ENCODE measurements at regions not wholly inside any gene's neighbourhood (a gene's known extent, or its start where the extent isn't known, plus 50 kb on each side); places are given as distances from the start of the nearest gene placed in this dataset.

GRCh38 chr2:203645831-203646230 is 60.6 kb upstream of the CD28 start:
- H3K4me1 Mint-ChIP-seq (ENCODE audit: low read depth) = peaks cover 6% of the 10 kb centered on the region
- H3K4me3 Mint-ChIP-seq = no peak overlapping the region
- no peak for DNase-seq
- ATAC-seq = no peak
- H3K9me3 Mint-ChIP-seq = no peaks in the 10 kb centered on the region
- no peaks in the 10 kb centered on the region for H3K27me3 Mint-ChIP-seq (ENCODE audit: low read depth)
- no peaks in the 10 kb centered on the region for H3K36me3 Mint-ChIP-seq (ENCODE audit: insufficient read depth)

- H3K4me1 Mint-ChIP-seq (ENCODE audit: low read depth) = peaks cover 2% of the 10 kb centered on the region
- H3K36me3 Mint-ChIP-seq (ENCODE audit: insufficient read depth) = no peaks in the 10 kb centered on the region
- ATAC-seq = no peak
- H3K4me3 Mint-ChIP-seq = no peak overlapping the region
- DNase-seq = no peak
- H3K27me3 Mint-ChIP-seq (ENCODE audit: low read depth) = no peaks in the 10 kb centered on the region
- no peaks in the 10 kb centered on the region for H3K9me3 Mint-ChIP-seq
Observed at GRCh38 chr2:203646266-203646864, 60.1 kb upstream of the CD28 start.

GRCh38 chr2:203646961-203647360 is 59.5 kb upstream of the CD28 start:
- Mint-ChIP-seq H3K4me1 (ENCODE audit: low read depth) (peaks cover 2% of the 10 kb centered on the region), H3K27me3 (ENCODE audit: low read depth) (no peaks in the 10 kb centered on the region), H3K4me3 (no peak overlapping the region), H3K9me3 (no peaks in the 10 kb centered on the region), H3K36me3 (ENCODE audit: insufficient read depth) (no peaks in the 10 kb centered on the region)
- no peak for ATAC-seq
- no peak for DNase-seq

- H3K27me3 Mint-ChIP-seq (ENCODE audit: low read depth) = no peaks in the 10 kb centered on the region
- H3K9me3 Mint-ChIP-seq = no peaks in the 10 kb centered on the region
- no peak overlapping the region for H3K4me3 Mint-ChIP-seq
- DNase-seq (no peak), ATAC-seq (no peak)
- no peaks in the 10 kb centered on the region for H3K36me3 Mint-ChIP-seq (ENCODE audit: insufficient read depth)
- H3K4me1 Mint-ChIP-seq (ENCODE audit: low read depth) = peaks cover 2% of the 10 kb centered on the region
Observed at GRCh38 chr2:203647579-203647978, 58.9 kb upstream of the CD28 start.

DNA sequence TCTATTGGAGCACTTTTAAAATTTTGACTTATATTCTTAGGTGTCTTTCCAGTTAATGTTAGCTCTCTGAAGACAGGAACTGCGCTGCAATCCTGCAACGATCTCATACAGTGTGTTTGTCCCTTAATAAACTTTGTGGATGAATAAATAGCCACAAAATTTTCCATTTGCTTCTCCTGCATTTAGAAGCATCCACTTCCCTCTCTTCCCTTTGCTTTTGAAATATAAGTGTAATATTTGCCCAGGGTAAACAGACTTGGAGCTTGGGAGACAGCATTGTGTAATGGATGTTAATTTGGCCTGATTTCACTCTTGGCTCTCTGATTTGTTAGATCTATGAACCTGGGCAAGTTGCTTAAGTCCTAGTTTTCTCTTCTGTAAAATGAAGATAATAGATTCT is 58.2 kb upstream of the CD28 start:
- Mint-ChIP-seq H3K36me3 (ENCODE audit: insufficient read depth) (no peaks in the 10 kb centered on the region), H3K4me3 (no peak overlapping the region), H3K27me3 (ENCODE audit: low read depth) (no peaks in the 10 kb centered on the region), H3K9me3 (no peaks in the 10 kb centered on the region), H3K4me1 (ENCODE audit: low read depth) (peaks cover 2% of the 10 kb centered on the region)
- DNase-seq = no peak
- no peak for ATAC-seq

- no peak overlapping the region for H3K4me3 Mint-ChIP-seq
- H3K4me1 Mint-ChIP-seq (ENCODE audit: low read depth) = peaks cover 2% of the 10 kb centered on the region
- no peaks in the 10 kb centered on the region for H3K36me3 Mint-ChIP-seq (ENCODE audit: insufficient read depth)
- no peaks in the 10 kb centered on the region for H3K9me3 Mint-ChIP-seq
- DNase-seq = no peak
- no peaks in the 10 kb centered on the region for H3K27me3 Mint-ChIP-seq (ENCODE audit: low read depth)
- no peak for ATAC-seq
Observed at GRCh38 chr2:203649176-203649814, 57.1 kb upstream of the CD28 start.

DNA sequence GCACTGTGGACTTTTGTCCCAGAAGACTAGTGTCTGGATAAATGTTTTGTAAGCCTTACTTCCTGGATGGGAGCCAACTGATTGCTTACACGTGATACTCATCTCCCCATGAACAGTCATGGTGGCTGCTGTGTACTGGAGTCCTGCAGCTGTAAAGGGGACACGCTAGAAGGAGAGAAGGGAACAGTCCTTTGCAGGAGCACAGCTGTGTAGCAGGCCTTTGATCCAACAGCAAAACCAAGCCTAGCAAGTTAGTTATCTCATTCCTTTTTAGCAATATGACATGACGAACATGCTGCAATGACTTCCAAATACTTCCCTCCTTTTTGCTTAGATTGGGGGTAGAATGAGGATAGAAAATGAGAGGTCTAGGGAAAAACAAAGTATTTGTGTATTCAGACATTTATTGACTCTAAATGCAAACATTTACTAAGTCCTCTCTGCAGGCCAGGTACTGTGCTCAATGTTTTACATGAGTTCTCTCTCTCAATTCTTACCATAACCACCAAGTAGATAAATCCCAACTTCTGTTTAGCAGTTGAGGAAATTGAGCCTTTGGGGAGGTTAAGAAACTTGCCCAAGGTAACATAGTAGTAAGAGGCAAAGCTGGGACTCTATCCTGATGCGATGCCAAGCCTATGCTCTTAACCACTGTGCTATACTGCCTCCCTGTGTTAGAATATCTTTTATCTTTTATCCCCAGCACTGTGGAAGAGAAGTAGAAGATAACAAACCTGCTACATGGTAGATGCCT is 55.4 kb upstream of the CD28 start:
- peaks cover 9% of the 10 kb centered on the region for H3K4me1 Mint-ChIP-seq (ENCODE audit: low read depth)
- ATAC-seq = peak; percentile 46 to 61

DNA sequence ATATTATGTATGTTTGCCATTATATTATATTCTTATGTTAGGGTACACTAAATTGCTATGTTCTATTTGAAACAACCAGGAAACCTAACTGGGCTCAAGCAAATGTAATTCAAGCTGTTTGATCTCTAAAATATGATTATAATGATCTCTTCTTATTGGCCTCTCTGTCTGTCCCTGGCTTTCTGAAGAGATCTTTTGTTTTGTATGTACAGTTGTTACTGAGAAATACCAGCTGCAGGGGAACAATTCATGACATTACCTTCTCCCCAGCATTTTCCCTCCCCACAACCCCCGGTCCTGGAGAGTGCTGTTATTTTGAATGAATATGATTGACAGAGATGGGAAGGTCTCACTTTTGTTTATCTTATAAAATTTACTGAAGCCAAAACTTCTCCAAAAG is 54.8 kb upstream of the CD28 start:
- ATAC-seq (no peak), DNase-seq (no peak)
- Mint-ChIP-seq H3K4me3 (no peak overlapping the region), H3K27me3 (ENCODE audit: low read depth) (no peaks in the 10 kb centered on the region), H3K4me1 (ENCODE audit: low read depth) (peaks cover 12% of the 10 kb centered on the region), H3K36me3 (ENCODE audit: insufficient read depth) (no peaks in the 10 kb centered on the region), H3K9me3 (no peaks in the 10 kb centered on the region)

More for the DNA sequence above, 55.4 kb upstream of the CD28 start:
- Mint-ChIP-seq H3K36me3 (ENCODE audit: insufficient read depth) (no peaks in the 10 kb centered on the region), H3K4me3 (no peak overlapping the region), H3K27me3 (ENCODE audit: low read depth) (no peaks in the 10 kb centered on the region), H3K9me3 (no peaks in the 10 kb centered on the region)
- DNase-seq = no peak

GRCh38 chr2:203654826-203655225 is 51.6 kb upstream of the CD28 start:
- Mint-ChIP-seq H3K9me3 (no peaks in the 10 kb centered on the region), H3K27me3 (ENCODE audit: low read depth) (no peaks in the 10 kb centered on the region), H3K36me3 (ENCODE audit: insufficient read depth) (no peaks in the 10 kb centered on the region), H3K4me3 (no peak overlapping the region), H3K4me1 (ENCODE audit: low read depth) (peaks cover 19% of the 10 kb centered on the region)
- ATAC-seq (peak in 1 of 2 donors; percentile 25), DNase-seq (no peak)

- no peaks in the 10 kb centered on the region for H3K9me3 Mint-ChIP-seq
- H3K27me3 Mint-ChIP-seq (ENCODE audit: low read depth) = no peaks in the 10 kb centered on the region
- ATAC-seq (no peak), DNase-seq (no peak)
- no peaks in the 10 kb centered on the region for H3K36me3 Mint-ChIP-seq (ENCODE audit: insufficient read depth)
- peaks cover 23% of the 10 kb centered on the region for H3K4me1 Mint-ChIP-seq (ENCODE audit: low read depth)
- H3K4me3 Mint-ChIP-seq = no peak overlapping the region
Observed at GRCh38 chr2:203656522-203657287, 49.7 kb upstream of the CD28 start.

All from activated T-cell treated with anti-CD3 and anti-CD28 coated beads, Interleukin-2, amount 50 U/mL, for 4 hours (primary cell).